Prostate gland (tissue), 2 donors: ENCODE measurements at regions not wholly inside any gene's neighbourhood (a gene's known extent, or its start where the extent isn't known, plus 50 kb on each side); places are given as distances from the start of the nearest gene placed in this dataset.

Experiments used
- DNase-seq: peaks from one replicate; pipeline ENCODE4 v3.0.0-alpha.2; 2019; ENCODE audit warnings: low spot score
- H3K27ac ChIP-seq, 2 donors: fragments of 200-600 bp; sonication (generic); 2 replicates each; pipeline ENCODE4 v1.5.1; 2017 to 2019
- H3K27me3 ChIP-seq: fragments of 200-600 bp; sonication (generic); replicated peaks from 2 replicates; pipeline ENCODE4 v1.5.1; 2019; ENCODE audit not compliant: insufficient read depth
- H3K36me3 ChIP-seq, 2 donors: fragments of 200-600 bp; sonication (generic); 1 replicate in 1 of 2; 2 replicates in 1 of 2; pipeline versions ENCODE4 v1.5.1 to v1.8.1; 2017 to 2019
- H3K4me1 ChIP-seq: fragments of 200-600 bp; sonication (generic); replicated peaks from 2 replicates; pipeline ENCODE4 v1.5.1; 2019
- H3K4me3 ChIP-seq, 2 donors: fragments of 200-600 bp; sonication (generic); 2 replicates each; pipeline ENCODE4 v1.5.1; 2017 to 2019
- H3K9me3 ChIP-seq: fragments of 200-600 bp; sonication (generic); 2 replicates; pipeline ENCODE4 v1.5.1; 2017
- POLR2A ChIP-seq: fragments of 450-650 bp; IDR thresholded peaks from one replicate; pipeline ENCODE4 v1.6.1; 2016; ENCODE audit warnings: antibody characterized with exemption, mild to moderate bottlenecking
- POLR2AphosphoS5 ChIP-seq: sonication (generic); formaldehyde crosslinking; IDR thresholded peaks from one replicate; pipeline ENCODE4 v1.6.1; 2017; ENCODE audit warnings: antibody characterized with exemption
- WGBS: methylation state at CpG from one replicate; pipeline ENCODE4 v1.1.5; 2018; 5-methylcytosine and 5-hydroxymethylcytosine counted together
- intact Hi-C: fragments of 100-400 bp; cut with DNase I; formaldehyde crosslinking; loops from one replicate; pipeline ENCODE4 v1.14.2; 2022
- TF ChIP-seq, protein P1 (sequence below), 4 experiments: fragments of 200-600 bp in 2 of 4; fragments of 450-650 bp in 2 of 4; sonication (generic) in 2 of 4; IDR thresholded peaks; 1 replicate in 3 of 4; 2 replicates in 1 of 4; pipeline ENCODE4 v1.5.1; 2016 to 2019; ENCODE audit warnings: antibody characterized with exemption in 4 of 4, mild to moderate bottlenecking in 2 of 4, moderate library complexity in 2 of 4

DNA sequence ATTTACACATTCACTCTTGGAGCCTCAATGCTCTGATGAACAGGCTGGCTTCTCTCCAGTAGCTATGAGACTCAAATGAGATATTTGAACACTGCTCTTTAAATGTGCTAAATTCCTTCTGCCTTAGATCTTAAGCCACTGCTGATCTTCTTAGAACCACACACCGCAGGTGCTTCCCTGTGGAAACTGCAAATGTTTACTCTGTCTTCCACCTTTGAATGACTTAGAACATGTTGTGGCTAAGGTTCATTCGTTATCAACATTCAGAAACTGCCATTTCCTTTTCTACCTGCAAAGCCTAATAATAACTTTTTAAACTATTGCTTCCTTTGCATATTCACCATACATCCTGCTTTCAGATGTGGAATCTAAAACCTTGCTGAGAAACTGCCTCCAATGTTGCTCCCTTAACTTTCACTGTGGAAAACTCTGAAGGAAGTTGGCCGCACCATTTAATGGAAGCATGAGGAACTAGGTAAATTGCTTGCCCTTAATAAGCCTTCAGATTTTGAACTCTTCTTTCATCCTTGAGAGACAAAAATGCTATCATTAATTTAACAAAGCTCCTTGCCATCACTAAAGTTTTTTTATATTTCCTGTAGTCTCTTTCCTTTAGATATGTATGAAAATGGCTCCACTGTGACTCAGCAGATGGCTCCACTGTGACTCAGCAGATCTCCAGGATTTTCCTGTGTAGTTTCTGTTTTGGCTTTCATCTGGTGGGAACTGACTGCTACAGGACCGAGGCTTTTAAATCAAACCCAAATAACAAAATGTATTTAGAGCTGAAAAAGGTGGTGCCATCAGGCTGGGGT lies 143.8 kb downstream of the TNFSF18 start:
- Histone ChIP-seq H3K4me3 (no peak overlapping the region), H3K27ac (no peak overlapping the region), H3K4me1 (no peaks in the 10 kb centered on the region), H3K9me3 (no peaks in the 10 kb centered on the region), H3K27me3 (no peaks in the 10 kb centered on the region), H3K36me3 (no peaks in the 10 kb centered on the region)
- intact Hi-C loops = no loop called here
- no peak for DNase-seq
- TF ChIP-seq, protein P1, sequence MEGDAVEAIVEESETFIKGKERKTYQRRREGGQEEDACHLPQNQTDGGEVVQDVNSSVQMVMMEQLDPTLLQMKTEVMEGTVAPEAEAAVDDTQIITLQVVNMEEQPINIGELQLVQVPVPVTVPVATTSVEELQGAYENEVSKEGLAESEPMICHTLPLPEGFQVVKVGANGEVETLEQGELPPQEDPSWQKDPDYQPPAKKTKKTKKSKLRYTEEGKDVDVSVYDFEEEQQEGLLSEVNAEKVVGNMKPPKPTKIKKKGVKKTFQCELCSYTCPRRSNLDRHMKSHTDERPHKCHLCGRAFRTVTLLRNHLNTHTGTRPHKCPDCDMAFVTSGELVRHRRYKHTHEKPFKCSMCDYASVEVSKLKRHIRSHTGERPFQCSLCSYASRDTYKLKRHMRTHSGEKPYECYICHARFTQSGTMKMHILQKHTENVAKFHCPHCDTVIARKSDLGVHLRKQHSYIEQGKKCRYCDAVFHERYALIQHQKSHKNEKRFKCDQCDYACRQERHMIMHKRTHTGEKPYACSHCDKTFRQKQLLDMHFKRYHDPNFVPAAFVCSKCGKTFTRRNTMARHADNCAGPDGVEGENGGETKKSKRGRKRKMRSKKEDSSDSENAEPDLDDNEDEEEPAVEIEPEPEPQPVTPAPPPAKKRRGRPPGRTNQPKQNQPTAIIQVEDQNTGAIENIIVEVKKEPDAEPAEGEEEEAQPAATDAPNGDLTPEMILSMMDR (IDR thresholded peaks at IDR 0.05) = no peak
- TF ChIP-seq POLR2AphosphoS5 = no peak
- TF ChIP-seq POLR2A = no peak
- 51% methylated on average over 4 of the region's 4 CpGs for WGBS

DNA sequence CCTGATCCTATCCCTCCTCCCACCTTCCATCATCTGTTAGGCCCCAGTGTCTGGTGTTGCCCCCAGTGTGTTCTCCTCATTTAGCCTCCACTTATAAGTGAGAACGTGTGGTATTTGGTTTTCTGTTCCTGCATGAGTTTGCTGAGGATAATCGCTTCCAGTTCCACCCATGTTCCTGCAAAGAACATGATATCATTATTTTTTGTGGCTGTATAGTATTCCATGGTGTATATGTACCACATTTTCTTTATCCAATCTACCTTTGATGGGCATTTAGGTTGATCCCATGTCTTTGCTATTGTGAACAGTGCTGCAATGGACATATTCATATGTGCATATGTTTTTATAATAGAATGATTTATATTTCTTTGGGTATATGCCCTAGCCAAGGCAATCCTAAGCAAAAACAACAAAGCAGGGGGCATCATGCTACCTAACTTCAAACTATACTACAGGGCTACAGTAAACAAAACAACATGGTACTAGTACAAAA lies 142.9 kb downstream of the TNFSF18 start:
- no peaks in the 10 kb centered on the region for H3K36me3 ChIP-seq
- no peaks in the 10 kb centered on the region for H3K9me3 ChIP-seq
- no peak overlapping the region for H3K4me3 ChIP-seq
- 92% methylated on average over 2 of the region's 2 CpGs for WGBS
- intact Hi-C loops = no loop called here
- H3K27me3 ChIP-seq = no peaks in the 10 kb centered on the region
- H3K27ac ChIP-seq = no peak overlapping the region
- no peak for DNase-seq
- H3K4me1 ChIP-seq = no peaks in the 10 kb centered on the region
- TF ChIP-seq POLR2A (no peak), POLR2AphosphoS5 (no peak)
- TF ChIP-seq, protein P1 (IDR thresholded peaks at IDR 0.05) = no peak

DNA sequence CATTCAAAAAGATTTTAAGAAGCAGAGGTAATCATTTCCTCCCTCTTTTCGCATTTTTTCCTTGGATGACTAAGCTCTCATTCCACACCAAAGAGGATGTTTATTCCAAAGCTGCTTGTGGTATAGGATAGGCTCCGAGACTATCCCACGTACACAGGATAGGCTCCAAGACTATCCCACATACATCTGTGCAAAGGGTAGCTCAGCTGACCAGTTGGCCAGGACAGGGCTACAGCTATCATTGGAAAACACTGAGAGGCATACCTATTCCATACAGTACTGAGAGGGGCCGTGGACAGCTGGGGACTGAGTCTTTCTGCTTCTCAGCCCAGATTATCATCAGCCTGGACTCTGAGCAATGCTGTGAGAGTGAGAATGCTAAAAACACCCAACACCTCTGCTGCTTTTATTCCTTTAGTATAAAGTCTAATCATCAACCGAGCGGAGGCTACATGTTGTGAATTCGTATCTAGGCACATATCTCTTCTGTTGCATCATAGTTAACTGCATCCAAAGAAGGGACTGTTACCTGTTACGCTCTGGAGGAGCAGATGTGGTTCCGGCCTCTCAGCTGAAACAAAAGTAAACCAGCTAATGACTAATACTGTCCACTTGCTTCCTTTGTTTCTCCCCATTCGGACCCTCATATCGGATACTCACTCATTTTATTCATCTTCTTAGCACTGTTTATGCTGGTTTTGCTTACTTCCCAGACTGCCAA lies 141.0 kb downstream of the TNFSF18 start:
- TF ChIP-seq, protein P1 (IDR thresholded peaks at IDR 0.05) = no peak
- TF ChIP-seq POLR2A = no peak
- TF ChIP-seq POLR2AphosphoS5 = no peak
- no peak overlapping the region for H3K27ac ChIP-seq
- no peaks in the 10 kb centered on the region for H3K36me3 ChIP-seq
- H3K27me3 ChIP-seq = no peaks in the 10 kb centered on the region
- intact Hi-C loops = no loop called here
- no peaks in the 10 kb centered on the region for H3K9me3 ChIP-seq
- H3K4me1 ChIP-seq = no peaks in the 10 kb centered on the region
- H3K4me3 ChIP-seq = no peak overlapping the region
- 92% methylated on average over 11 of the region's 11 CpGs for WGBS
- DNase-seq = no peak

DNA sequence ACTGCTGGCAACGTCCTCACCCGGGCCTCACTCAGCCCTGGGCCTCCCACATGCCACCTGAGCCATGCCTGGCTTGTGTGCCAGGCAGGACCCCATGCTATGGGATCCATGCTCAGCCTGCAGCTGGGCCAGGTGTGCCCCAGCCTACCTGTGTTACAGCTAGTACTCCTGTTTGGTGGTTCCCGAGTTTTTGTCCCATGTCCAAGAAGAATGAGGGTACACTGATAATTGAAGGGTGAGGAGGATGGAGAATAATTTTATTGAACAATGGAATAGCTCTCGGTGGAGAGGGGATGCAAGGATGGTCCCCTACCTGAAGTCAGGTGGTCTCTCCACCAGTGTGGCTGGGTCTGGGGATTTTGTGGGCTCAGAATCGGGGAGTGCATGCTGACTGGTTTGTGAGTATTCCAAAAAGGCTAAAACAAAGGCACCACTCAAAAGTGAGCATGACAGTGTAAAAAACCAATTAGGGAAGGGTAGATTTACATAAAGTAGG lies 137.9 kb downstream of the TNFSF18 start:
- no peak for TF ChIP-seq POLR2A
- TF ChIP-seq, protein P1 (IDR thresholded peaks at IDR 0.05) = no peak
- TF ChIP-seq POLR2AphosphoS5 = no peak
- Histone ChIP-seq H3K27me3 (no peaks in the 10 kb centered on the region), H3K36me3 (no peaks in the 10 kb centered on the region), H3K9me3 (no peaks in the 10 kb centered on the region), H3K4me1 (no peaks in the 10 kb centered on the region), H3K27ac (no peak overlapping the region), H3K4me3 (no peak overlapping the region)
- no peak for DNase-seq
- intact Hi-C loops = no loop called here
- WGBS = 84% methylated on average over 5 of the region's 5 CpGs
